RWPE2 (cell line): ENCODE measurements at regions not wholly inside any gene's neighbourhood (a gene's known extent, or its start where the extent isn't known, plus 50 kb on each side); places are given as distances from the start of the nearest gene placed in this dataset.

Experiments used
- ATAC-seq: fragments of 200-7000 bp; cut with Tn5 transposase; 3 replicates; pipeline ENCODE4 v1.9.1; 2021; ENCODE audit warnings: low read depth
- DNase-seq: peaks from one replicate; pipeline ENCODE4 v3.0.0-alpha.2; 2020; ENCODE audit warnings: low spot score
- H3K27ac ChIP-seq: fragments of 450-650 bp; 2 replicates; pipeline ENCODE4 v1.5.1; 2017; ENCODE audit warnings: mild to moderate bottlenecking; ENCODE audit not compliant: poor library complexity, severe bottlenecking
- H3K27me3 ChIP-seq: fragments of 250-450 bp; sonication (Bioruptor Pico); 2 replicates; pipeline ENCODE4 v1.5.1; 2021; ENCODE audit warnings: mild to moderate bottlenecking, moderate library complexity; ENCODE audit not compliant: insufficient read depth, poor library complexity, severe bottlenecking
- H3K36me3 ChIP-seq: fragments of 250-450 bp; sonication (Bioruptor Pico); 2 replicates; pipeline ENCODE4 v1.5.1; 2020; ENCODE audit warnings: low read depth, mild to moderate bottlenecking, moderate library complexity
- H3K4me1 ChIP-seq: fragments of 250-450 bp; sonication (Bioruptor Pico); 2 replicates; pipeline ENCODE4 v1.5.1; 2021; ENCODE audit warnings: mild to moderate bottlenecking, moderate library complexity; ENCODE audit not compliant: insufficient read depth, poor library complexity, severe bottlenecking
- H3K4me3 ChIP-seq: fragments of 250-450 bp; sonication (Bioruptor Pico); 2 replicates; pipeline ENCODE4 v1.5.1; 2021; ENCODE audit warnings: mild to moderate bottlenecking, moderate library complexity; ENCODE audit not compliant: severe bottlenecking
- H3K9me3 ChIP-seq: fragments of 250-450 bp; sonication (Bioruptor Pico); 2 replicates; pipeline ENCODE4 v1.5.1; 2021; ENCODE audit warnings: mild to moderate bottlenecking, moderate library complexity; ENCODE audit not compliant: severe bottlenecking
- TF ChIP-seq, protein P1 (sequence below): fragments of 450-650 bp; IDR thresholded peaks from one replicate; pipeline ENCODE4 v1.5.1; 2017; ENCODE audit warnings: mild to moderate bottlenecking, moderate library complexity; ENCODE audit not compliant: poor library complexity, severe bottlenecking

DNA sequence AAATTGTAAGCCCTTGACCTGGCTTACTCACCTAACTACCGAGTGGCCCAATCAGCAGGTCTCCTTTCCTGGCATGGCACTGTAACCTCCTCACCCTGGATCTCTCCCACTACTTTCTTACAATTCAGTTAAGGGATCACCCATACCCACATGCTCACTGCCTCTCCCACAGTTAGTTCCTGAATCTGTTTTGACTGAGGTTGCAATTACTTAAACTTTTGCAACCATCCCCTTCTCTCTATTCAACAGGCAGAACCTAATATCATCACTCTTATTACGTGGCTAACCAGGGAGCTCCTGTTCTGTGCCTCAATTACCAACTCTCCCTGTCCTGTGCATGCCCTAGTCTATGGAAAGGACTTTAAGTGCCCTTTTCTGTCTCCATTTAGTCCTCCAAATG, 84.2 kb upstream of the IKZF1 start:
- Histone ChIP-seq H3K4me3 (no peak overlapping the region), H3K9me3 (peaks cover 5% of the 10 kb centered on the region), H3K36me3 (no peaks in the 10 kb centered on the region), H3K27ac (no peak overlapping the region), H3K27me3 (no peaks in the 10 kb centered on the region), H3K4me1 (no peaks in the 10 kb centered on the region)
- DNase-seq (no peak), ATAC-seq (no peak)
- TF ChIP-seq, protein P1, sequence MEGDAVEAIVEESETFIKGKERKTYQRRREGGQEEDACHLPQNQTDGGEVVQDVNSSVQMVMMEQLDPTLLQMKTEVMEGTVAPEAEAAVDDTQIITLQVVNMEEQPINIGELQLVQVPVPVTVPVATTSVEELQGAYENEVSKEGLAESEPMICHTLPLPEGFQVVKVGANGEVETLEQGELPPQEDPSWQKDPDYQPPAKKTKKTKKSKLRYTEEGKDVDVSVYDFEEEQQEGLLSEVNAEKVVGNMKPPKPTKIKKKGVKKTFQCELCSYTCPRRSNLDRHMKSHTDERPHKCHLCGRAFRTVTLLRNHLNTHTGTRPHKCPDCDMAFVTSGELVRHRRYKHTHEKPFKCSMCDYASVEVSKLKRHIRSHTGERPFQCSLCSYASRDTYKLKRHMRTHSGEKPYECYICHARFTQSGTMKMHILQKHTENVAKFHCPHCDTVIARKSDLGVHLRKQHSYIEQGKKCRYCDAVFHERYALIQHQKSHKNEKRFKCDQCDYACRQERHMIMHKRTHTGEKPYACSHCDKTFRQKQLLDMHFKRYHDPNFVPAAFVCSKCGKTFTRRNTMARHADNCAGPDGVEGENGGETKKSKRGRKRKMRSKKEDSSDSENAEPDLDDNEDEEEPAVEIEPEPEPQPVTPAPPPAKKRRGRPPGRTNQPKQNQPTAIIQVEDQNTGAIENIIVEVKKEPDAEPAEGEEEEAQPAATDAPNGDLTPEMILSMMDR = no peak

DNA sequence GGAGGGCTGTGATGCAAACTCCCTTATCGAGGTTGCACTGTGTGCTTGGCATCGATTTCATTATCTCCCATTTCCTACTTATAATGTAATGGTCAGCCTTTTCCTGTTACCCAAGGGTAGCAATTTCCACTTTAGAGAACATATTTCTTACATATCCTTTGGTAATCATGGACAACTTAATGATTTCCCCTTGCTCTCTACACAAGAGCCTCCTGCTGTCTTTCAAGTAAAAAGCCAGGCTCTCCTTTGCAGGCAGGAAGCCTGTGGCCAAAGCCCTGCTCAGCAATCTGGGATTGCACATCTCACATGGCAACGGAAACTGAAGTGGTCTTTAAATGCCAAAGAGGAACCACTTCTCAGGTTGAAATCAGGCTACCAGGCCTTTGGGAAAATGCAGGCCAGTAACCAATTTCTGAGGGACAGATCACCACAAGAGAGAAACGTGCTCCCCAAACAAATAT, 86.7 kb upstream of the IKZF1 start:
- DNase-seq = no peak
- TF ChIP-seq, protein P1 = no peak

DNA sequence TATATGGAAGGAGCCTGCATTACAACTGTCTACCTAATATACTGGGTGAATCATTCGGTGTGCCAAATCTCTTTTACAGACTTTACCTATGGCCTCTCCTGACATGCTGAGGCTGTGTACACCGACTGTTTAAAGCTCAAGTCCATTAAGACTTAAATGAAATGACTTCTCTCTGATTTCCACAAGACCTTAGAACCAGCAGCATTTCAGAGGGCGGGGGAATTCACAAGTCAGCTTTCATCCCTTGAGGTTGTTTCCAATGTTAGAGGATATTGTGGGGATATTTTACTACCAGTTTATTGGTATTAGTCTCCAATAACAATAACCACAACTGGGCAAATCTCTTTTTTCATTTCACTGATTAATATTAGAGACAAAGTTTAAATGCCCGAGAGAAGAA, 87.1 kb upstream of the IKZF1 start:
- no peaks in the 10 kb centered on the region for H3K27me3 ChIP-seq
- DNase-seq (no peak), ATAC-seq (no peak)
- no peak overlapping the region for H3K27ac ChIP-seq
- H3K9me3 ChIP-seq = peaks cover 4% of the 10 kb centered on the region
- TF ChIP-seq, protein P1 = no peak
- H3K4me1 ChIP-seq = no peaks in the 10 kb centered on the region
- no peak overlapping the region for H3K4me3 ChIP-seq
- H3K36me3 ChIP-seq = no peaks in the 10 kb centered on the region

More for the DNA sequence above, 86.7 kb upstream of the IKZF1 start:
- Histone ChIP-seq H3K27me3 (no peaks in the 10 kb centered on the region), H3K9me3 (peaks cover 5% of the 10 kb centered on the region), H3K4me3 (no peak overlapping the region), H3K27ac (no peak overlapping the region), H3K36me3 (no peaks in the 10 kb centered on the region), H3K4me1 (no peaks in the 10 kb centered on the region)
- ATAC-seq = no peak

DNA sequence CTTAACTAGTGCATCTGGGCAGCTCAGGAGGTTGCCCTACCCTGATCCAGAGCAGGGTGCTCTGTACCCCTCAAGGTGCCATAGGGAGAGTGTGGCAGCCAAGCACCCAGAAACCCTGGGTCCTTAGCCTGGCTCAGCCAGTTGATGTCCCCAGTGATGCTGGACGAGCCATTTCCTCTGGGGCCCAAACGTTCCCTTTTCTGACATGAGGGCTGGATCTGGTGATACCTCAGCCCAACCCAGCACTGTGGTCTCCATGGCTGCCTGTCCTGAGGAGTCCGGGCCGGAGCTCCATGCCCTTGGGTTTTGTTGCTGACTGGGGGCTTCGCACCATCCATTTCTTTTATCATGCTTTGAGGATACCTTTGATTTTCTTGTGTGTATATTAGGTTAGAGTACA, 87.9 kb upstream of the IKZF1 start:
- DNase-seq = no peak
- no peak overlapping the region for H3K4me3 ChIP-seq
- H3K36me3 ChIP-seq = no peaks in the 10 kb centered on the region
- H3K4me1 ChIP-seq = no peaks in the 10 kb centered on the region
- TF ChIP-seq, protein P1 = no peak
- ATAC-seq = no peak
- no peaks in the 10 kb centered on the region for H3K27me3 ChIP-seq
- no peak overlapping the region for H3K27ac ChIP-seq
- H3K9me3 ChIP-seq = no peaks in the 10 kb centered on the region

DNA sequence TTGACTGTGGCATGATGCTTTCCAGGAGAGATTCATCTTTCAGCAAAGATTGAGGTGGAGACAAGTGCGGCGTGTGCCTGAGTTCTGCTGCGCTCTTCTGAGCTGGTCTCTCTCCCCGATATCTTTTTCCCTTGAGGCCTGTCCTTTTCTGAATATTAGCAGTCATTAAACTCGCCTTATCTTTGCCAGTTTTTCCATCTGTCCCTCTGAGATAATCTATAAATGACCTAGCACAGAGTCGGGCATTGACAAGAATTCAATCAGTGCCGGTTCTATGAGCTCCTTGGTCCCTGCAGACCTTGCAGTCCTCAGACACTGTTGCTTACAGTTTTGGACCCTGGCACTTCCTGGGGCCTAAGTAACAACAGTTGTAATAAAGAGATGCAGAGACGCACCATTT, 89.7 kb upstream of the IKZF1 start:
- TF ChIP-seq, protein P1 = no peak
- Histone ChIP-seq H3K9me3 (no peaks in the 10 kb centered on the region), H3K4me1 (no peaks in the 10 kb centered on the region), H3K4me3 (no peak overlapping the region), H3K27ac (no peak overlapping the region), H3K36me3 (no peaks in the 10 kb centered on the region), H3K27me3 (no peaks in the 10 kb centered on the region)
- no peak for ATAC-seq
- no peak for DNase-seq
